Neural progenitor cell (in vitro differentiated cells): ENCODE measurements at regions not wholly inside any gene's neighbourhood (a gene's known extent, or its start where the extent isn't known, plus 50 kb on each side); places are given as distances from the start of the nearest gene placed in this dataset.

Experiments used
- DNase-seq: peaks from one replicate; pipeline ENCODE4 v3.0.0-alpha.2; 2016; ENCODE audit warnings: low spot score
- H2AFZ ChIP-seq: fragments of 200-600 bp; sonication (generic); replicated peaks from 2 replicates; pipeline ENCODE4 v1.6.1; 2016; ENCODE audit warnings: antibody characterized with exemption
- H3F3A ChIP-seq: fragments of 200-600 bp; sonication (generic); 2 replicates; pipeline ENCODE4 v1.6.1; 2016; ENCODE audit warnings: antibody characterized with exemption, low read depth
- H3K27ac ChIP-seq: fragments of 200-600 bp; sonication (generic); 2 replicates; pipeline ENCODE4 v1.5.1; 2016; ENCODE audit warnings: mild to moderate bottlenecking
- H3K27me3 ChIP-seq: fragments of 200-600 bp; sonication (generic); 2 replicates; pipeline ENCODE4 v1.6.1; 2016; ENCODE audit warnings: mild to moderate bottlenecking, moderate library complexity
- H3K36me3 ChIP-seq: fragments of 200-600 bp; sonication (generic); 2 replicates; pipeline ENCODE4 v1.5.1; 2016
- H3K4me1 ChIP-seq: fragments of 200-600 bp; sonication (generic); 2 replicates; pipeline ENCODE4 v1.6.1; 2016; ENCODE audit warnings: mixed run types
- H3K4me2 ChIP-seq: fragments of 200-600 bp; sonication (generic); 2 replicates; pipeline ENCODE4 v1.6.1; 2016
- H3K4me3 ChIP-seq: fragments of 200-600 bp; sonication (generic); 2 replicates; pipeline ENCODE4 v1.5.1; 2016
- H3K79me2 ChIP-seq: fragments of 200-600 bp; sonication (generic); 2 replicates; pipeline ENCODE4 v1.6.1; 2016; ENCODE audit warnings: low read depth
- H3K9ac ChIP-seq: fragments of 200-600 bp; sonication (generic); 2 replicates; pipeline ENCODE4 v1.6.1; 2016
- H3K9me3 ChIP-seq: fragments of 200-600 bp; sonication (generic); 2 replicates; pipeline ENCODE4 v1.5.1; 2016; ENCODE audit warnings: low read depth
- H4K20me1 ChIP-seq: fragments of 200-600 bp; sonication (generic); 2 replicates; pipeline ENCODE4 v1.6.1; 2016; ENCODE audit warnings: low read depth
- H3K27ac Mint-ChIP-seq: 3 replicates; pipeline ENCODE4 v1.8.0; 2021; ENCODE audit warnings: mixed read lengths
- H3K27me3 Mint-ChIP-seq: 2 replicates; pipeline ENCODE4 v1.8.0; 2022; ENCODE audit warnings: low read depth, mild to moderate bottlenecking, inconsistent platforms, moderate library complexity, mixed read lengths; ENCODE audit not compliant: insufficient read depth
- H3K36me3 Mint-ChIP-seq: 3 replicates; pipeline ENCODE4 v1.8.0; 2021; ENCODE audit warnings: mixed read lengths
- H3K4me1 Mint-ChIP-seq: 3 replicates; pipeline ENCODE4 v1.8.0; 2021; ENCODE audit warnings: mixed read lengths
- H3K4me3 Mint-ChIP-seq: 3 replicates; pipeline ENCODE4 v1.8.0; 2021; ENCODE audit warnings: mild to moderate bottlenecking, moderate library complexity, mixed read lengths
- H3K9me3 Mint-ChIP-seq: 3 replicates; pipeline ENCODE4 v1.8.0; 2020; ENCODE audit warnings: mixed read lengths
- CTCF ChIP-seq: fragments of 200-600 bp; sonication (generic); IDR thresholded peaks from 2 replicates; pipeline ENCODE4 v1.5.1; 2017; ENCODE audit warnings: antibody characterized with exemption, mild to moderate bottlenecking
- EZH2 ChIP-seq: fragments of 200-600 bp; sonication (generic); IDR thresholded peaks from 2 replicates; pipeline ENCODE4 v1.6.1; 2017; ENCODE audit warnings: antibody characterized with exemption, mild to moderate bottlenecking, moderate library complexity
- EZH2phosphoT487 ChIP-seq: fragments of 200-600 bp; sonication (generic); IDR thresholded peaks from 2 replicates; pipeline ENCODE4 v1.6.1; 2017; ENCODE audit warnings: antibody characterized with exemption

- H3K9me3 ChIP-seq: no peaks in the 10 kb centered on the region
- H3K4me1 ChIP-seq: no peaks in the 10 kb centered on the region
- Mint-ChIP-seq H3K36me3 (peaks cover 2% of the 10 kb centered on the region), H3K27ac (no peak overlapping the region), H3K27me3 (peaks cover 6% of the 10 kb centered on the region), H3K4me3 (no peak overlapping the region), H3K4me1 (no peaks in the 10 kb centered on the region), H3K9me3 (peaks cover 22% of the 10 kb centered on the region)
- H3K27ac ChIP-seq: no peak overlapping the region
- no peaks in the 10 kb centered on the region for H3K79me2 ChIP-seq
- no peaks in the 10 kb centered on the region for H3K27me3 ChIP-seq
- no peaks in the 10 kb centered on the region for H4K20me1 ChIP-seq
- TF ChIP-seq CTCF (no peak), EZH2phosphoT487 (no peak), EZH2 (no peak)
- no peak overlapping the region for H3K9ac ChIP-seq
- no peaks in the 10 kb centered on the region for H3F3A ChIP-seq
- no peak overlapping the region for H2AFZ ChIP-seq
- no peak for DNase-seq
- H3K36me3 ChIP-seq: no peaks in the 10 kb centered on the region
- H3K4me2 ChIP-seq: no peak overlapping the region
- no peak overlapping the region for H3K4me3 ChIP-seq
These were observed 559.7 kb upstream of the CAMK1G start for GRCh38 chr1:209023790-209024189.

- Histone ChIP-seq H3K79me2 (no peaks in the 10 kb centered on the region), H2AFZ (no peak overlapping the region), H4K20me1 (no peaks in the 10 kb centered on the region), H3K4me3 (no peak overlapping the region), H3K27ac (no peak overlapping the region), H3K4me2 (no peak overlapping the region), H3K9ac (no peak overlapping the region), H3F3A (no peaks in the 10 kb centered on the region), H3K27me3 (no peaks in the 10 kb centered on the region), H3K36me3 (no peaks in the 10 kb centered on the region), H3K9me3 (no peaks in the 10 kb centered on the region), H3K4me1 (no peaks in the 10 kb centered on the region)
- Mint-ChIP-seq H3K4me3 (no peak overlapping the region), H3K27ac (no peak overlapping the region), H3K27me3 (peaks cover 4% of the 10 kb centered on the region), H3K36me3 (no peaks in the 10 kb centered on the region), H3K9me3 (no peaks in the 10 kb centered on the region), H3K4me1 (no peaks in the 10 kb centered on the region)
- TF ChIP-seq CTCF: peak; percentile 24
- no peak for TF ChIP-seq EZH2
- DNase-seq: no peak
These were observed 553.8 kb upstream of the CAMK1G start for GRCh38 chr1:209029737-209030136.

- Histone ChIP-seq H3K36me3 (no peaks in the 10 kb centered on the region), H3K9ac (no peak overlapping the region), H3K27me3 (no peaks in the 10 kb centered on the region), H3K27ac (no peak overlapping the region), H3K4me3 (no peak overlapping the region), H3K4me2 (no peak overlapping the region), H3K9me3 (no peaks in the 10 kb centered on the region), H3F3A (no peaks in the 10 kb centered on the region), H3K4me1 (no peaks in the 10 kb centered on the region), H4K20me1 (no peaks in the 10 kb centered on the region), H2AFZ (no peak overlapping the region), H3K79me2 (no peaks in the 10 kb centered on the region)
- H3K36me3 Mint-ChIP-seq: no peaks in the 10 kb centered on the region
- no peaks in the 10 kb centered on the region for H3K4me1 Mint-ChIP-seq
- DNase-seq: no peak
- no peak overlapping the region for H3K27ac Mint-ChIP-seq
- H3K27me3 Mint-ChIP-seq: peaks cover 4% of the 10 kb centered on the region
- no peak for TF ChIP-seq EZH2
- no peak for TF ChIP-seq CTCF
- no peak for TF ChIP-seq EZH2phosphoT487
- no peak overlapping the region for H3K4me3 Mint-ChIP-seq
- H3K9me3 Mint-ChIP-seq: no peaks in the 10 kb centered on the region
These were observed 552.9 kb upstream of the CAMK1G start for GRCh38 chr1:209030454-209031167.
